Activated CD4-positive, alpha-beta T cell treated with anti-CD3 and anti-CD28 coated beads for 4 hours (primary cell): ENCODE measurements at regions not wholly inside any gene's neighbourhood (a gene's known extent, or its start where the extent isn't known, plus 50 kb on each side); places are given as distances from the start of the nearest gene placed in this dataset.

Source experiments
- DNase-seq, 2 donors: peaks; one replicate each; pipeline ENCODE4 v3.0.0-alpha.2; 2020

DNA sequence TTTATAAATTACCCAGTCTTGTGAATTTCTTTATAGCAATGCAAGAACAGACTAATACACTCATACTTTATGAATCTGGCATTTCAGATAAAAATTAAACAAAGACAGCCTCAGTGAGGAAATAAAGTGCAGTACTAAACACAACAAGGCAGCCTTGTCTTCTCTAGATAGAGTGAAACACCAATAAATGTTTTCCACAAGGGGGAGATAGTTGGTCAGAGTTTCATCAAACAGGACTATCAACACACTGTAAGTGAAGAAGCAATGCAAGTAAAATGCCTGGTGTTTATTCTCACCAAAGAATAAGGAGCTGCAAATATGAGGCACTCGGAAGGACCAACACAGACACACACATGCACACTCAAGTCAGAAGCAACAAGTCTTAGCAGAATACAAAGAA lies 62.8 kb downstream of the FAM9B start:
- DNase-seq, result no peak

DNA sequence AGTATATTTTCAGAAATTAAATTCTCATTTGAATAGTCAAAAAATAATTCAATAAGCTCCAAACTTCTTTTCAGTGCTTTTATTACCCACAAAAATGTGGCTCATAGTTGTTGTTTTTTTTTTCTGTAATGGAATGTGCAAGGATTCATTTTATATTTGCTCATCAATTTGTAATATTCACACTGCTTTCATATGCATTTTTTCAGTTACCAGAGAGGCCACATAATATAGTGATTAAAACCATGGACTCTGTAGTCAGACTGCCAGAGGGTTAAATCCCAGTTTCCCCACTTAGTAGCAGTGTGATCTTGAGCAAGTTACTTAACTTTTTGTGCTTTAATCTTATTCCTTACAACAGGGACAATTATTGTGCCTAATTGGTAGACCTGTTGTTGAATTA lies 64.5 kb downstream of the FAM9B start:
- DNase-seq, result no peak

DNA sequence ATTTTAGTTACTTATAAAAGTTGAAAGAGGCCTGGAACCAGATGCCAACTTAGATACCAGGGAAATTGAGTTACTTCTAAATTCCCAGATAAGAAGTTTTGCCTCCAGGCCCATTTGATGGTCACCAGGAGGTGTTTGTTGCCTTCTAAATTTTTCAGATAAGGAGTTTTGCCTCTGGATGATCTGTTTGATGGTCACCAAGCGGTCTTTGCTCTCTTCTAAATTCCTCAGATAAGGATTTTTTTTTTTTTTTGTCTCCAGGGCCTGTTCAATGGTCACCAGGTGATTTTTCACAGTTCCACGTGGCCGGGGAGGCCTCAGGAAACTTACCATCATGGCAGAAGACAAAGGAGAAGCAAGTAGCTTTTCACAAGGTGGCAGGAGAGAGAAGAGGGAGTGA lies 66.5 kb downstream of the FAM9B start:
- no peak for DNase-seq

DNA sequence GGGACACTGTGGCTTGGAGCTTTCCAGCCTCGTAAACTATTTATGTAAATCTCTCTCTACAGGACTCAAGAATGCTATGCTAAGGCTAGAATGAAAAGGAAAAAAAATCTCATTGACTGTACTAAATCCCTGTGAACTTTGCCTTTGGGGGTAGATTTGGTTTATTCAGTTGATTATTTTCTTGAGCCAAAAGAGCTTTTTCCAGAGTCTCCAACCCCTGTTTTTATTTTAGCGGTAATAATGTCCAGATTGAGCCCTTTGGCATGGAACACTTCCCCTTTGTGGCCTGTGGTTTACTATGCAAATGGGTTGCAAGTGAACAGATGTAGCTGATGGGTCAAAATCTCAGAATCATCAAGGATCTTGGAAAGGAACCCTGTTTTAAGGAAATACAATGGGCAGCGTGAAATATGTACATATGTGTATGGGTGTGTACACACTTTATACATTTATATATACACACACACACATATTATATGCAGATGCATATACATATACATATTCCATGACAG lies 72.9 kb downstream of the FAM9B start:
- no peak for DNase-seq

DNA sequence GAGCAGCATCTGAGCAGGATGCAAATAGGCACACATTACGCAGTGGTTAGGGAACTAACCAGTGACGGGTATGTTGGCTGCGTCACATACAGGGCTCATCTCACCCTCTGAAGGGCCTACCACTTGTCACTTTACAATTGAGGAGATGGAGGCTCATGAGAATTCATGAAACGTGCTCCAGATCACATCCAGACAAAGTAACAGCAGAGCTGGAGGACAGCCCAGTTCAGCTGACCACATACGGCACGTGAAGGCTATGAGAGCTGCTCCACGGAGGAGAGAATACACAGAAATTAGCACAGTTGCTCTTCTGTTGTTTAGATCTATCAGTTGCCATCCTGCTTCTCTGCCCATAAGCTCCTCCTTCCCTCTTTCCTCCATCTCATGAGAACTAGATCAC lies 78.4 kb downstream of the FAM9B start:
- no peak for DNase-seq

DNA sequence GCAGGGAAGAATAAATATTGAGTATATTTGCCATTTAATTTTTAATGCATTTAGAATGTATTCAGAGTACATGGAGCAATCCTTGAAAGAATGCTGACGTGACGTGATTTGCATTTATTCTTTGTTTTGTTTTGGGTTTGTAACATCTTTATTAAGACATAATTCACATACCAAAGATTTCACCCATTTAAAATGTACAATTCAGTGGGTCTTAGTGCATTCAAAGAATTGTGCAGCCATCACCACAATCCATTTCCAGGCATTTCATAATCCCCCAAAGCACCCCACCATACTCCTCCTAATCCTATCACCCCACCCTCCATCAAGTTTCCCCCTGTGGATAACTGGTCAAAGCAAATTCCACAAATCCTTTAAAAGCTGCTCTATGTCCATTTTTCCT lies 87.4 kb downstream of the FAM9B start:
- no peak for DNase-seq

DNA sequence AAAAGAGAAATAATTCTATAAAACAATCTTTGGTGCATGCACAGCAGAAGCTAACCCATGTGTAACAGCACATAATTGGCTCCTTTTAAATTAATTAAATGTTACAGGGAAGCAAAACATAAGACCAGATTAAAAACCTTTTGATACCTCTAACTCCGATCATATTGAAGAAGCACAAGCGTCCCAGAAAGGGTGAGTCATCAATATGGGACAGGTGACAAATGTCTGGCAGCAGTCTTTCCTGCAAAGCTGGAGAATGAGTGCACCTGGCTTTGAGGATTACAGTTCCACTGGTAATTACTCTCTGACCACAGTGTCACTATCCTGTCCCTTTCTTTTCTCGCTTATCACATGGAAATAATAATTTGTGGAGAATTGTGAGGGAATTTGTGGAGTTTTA lies 94.6 kb downstream of the FAM9B start:
- DNase-seq, result no peak

DNA sequence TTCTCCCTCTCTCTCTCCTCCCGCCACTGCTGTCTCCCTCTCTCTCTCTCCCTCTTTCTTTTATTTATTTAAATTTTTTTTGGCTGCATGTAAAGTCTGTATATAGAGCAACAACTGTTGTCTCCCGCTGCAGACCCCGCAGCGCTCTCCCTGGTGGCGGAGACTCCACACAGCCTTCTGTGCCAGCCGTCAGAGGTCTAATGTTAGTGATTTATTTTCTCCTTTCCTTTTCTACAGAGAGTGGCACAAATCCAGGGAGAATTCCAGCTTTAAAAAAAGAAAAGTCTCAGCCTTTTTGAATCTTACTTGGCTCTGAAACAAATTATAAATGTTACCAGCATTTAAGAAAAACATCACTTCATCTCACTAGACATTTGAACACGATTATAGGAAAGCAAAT lies 106.2 kb downstream of the FAM9B start:
- no peak for DNase-seq

DNA sequence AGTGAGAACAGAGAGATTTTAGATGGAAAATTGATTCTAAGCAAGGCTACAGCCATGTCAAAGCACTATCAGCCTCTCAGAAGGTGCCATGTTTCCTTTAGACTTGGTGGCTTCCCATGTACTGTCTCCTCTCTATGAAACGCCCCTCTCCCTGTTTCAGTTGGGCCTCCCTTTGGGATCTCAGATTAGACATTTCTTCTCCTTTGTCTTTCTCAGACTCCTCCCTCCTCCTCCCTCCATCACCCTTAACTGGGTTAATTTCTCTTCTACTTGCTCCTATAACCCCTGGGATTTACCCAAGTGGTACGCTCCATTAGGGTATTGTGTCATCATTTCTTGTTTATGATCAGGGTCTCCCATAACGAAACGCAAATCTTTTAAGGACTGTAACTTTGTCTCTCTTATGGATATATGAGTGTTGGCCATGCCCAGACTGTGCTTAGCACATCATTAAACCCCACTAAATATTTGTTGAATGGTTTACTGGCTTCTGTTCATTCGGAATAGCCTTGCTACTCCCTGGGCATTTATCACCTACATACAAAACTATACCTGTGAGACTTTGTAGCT lies 106.8 kb downstream of the FAM9B start:
- DNase-seq, result no peak

DNA sequence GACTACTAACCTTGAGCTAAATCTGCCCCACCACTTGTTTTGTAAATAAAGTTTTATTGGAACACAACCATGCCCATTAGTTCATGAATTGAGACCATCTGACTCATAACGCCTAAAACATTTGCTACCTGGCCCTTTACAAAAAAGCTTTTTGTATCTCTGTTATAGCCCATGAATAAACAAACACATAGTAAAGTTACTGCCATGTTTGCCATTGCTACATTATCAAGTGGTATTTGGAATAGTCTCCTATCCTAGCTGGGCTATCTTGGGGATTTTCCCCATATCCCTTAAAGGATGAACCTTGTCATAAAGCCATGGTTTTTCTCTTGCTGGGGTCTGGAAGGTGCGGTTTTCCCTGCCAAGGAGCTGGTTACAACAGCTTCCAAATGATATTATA lies 112.3 kb downstream of the FAM9B start:
- no peak for DNase-seq

DNA sequence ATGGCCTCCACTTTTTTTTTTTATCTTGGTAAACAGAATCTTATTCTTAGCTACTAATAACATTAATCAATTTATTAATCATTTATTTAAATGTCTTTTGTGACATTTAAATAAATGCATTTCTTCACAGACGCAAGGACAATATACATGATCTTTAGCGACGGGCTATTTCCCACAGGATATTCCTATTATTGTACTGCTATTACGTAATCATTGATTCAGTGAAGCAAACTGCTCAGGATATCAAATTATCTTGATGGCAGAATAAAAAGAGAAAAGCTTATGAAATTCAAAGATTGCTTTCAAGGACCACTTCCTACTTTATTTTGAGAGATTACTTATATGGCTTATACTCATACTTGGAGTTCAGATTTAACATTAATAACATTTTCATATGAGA lies 114.1 kb downstream of the FAM9B start:
- DNase-seq, result no peak

DNA sequence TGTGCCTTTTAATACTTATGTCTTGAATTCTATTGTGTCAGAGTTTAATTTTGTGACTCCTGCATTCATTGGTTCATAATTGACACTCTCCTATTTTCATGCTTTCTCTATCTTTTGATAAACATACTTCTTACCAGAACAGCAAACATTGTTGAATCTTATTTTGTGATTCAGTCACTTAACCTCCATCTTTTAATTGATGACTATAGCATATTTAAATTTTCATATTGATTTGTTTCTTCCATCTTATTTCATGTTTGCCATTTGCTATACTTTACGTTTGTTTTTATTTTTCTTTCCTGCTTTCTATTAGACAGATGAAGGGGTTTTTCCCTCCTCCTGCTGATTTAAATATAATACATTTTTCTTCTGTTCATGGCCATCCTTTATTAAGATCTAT lies 115.5 kb upstream of the FAM9A start:
- DNase-seq, result no peak

DNA sequence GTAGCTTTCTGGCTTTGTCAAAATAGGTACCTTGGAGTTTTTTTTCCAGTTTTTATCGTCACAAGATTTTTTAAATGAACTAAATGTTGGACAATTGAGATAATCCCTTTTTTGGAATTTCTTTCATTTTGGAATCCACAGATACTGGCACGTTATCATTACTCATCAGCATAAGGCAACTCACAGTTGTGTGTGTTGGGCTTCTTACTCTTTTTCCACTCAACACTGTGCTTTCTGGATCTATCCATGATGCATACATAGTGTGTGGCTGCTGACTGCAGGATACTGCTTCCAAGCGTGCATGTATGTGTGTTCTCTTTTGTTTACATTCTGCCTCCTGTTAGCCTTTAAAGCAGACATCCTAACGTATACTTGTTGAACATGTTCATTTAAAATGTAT lies 113.5 kb upstream of the FAM9A start:
- DNase-seq, result no peak

DNA sequence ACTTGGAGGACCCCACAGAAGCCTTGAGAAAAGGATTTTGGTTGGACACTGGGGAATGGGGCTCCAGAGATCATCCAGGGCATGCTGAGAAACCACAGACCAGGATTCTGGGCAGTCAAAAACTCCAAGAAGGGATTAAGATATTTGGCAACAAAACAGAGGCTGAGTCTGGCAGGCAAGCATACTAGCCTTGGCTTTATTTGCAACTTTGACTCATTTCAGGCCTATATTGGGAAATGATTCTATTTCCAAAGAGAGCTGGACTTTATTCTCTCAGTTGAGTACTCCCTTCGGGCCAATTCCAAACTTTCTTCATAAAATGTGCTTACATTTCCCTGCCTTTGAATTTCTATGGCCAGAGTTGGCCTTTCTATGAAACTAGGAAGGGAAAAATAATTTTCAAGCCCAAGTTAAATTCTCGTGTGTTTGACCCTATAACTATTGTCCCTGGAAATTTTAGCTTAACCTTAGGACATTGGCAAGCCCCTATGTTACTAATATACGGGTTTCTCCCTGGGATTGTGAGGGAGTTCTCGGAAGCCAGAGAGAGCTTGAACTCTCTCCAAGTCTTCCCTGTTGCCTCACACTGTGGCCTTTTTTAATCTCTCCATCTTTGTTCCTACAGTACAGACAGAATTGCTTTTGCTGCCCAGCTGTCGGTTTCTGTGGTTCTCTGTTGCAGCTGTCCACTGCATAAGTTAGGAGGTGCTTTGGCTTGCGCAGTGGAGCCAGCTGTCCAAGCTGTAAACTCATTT lies 112.6 kb upstream of the FAM9A start:
- no peak for DNase-seq

DNA sequence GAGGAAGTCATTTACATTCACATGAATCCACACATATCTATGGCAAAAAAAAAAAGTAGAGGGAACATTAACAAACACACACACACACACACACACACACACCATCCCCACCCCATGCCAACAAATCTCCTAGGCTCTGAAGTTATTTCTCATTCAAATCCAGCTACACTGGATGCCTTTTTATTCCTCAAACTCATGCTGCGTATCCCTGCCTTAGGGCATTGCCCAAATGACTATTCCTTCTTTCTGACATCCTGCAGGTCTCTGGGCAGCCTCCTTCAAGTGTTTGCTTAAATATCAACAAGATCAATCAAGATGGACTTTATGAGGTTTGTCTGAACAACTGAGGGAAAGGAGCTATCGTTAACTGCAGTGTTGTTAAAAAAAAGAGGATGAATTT lies 106.5 kb upstream of the FAM9A start:
- no peak for DNase-seq

DNA sequence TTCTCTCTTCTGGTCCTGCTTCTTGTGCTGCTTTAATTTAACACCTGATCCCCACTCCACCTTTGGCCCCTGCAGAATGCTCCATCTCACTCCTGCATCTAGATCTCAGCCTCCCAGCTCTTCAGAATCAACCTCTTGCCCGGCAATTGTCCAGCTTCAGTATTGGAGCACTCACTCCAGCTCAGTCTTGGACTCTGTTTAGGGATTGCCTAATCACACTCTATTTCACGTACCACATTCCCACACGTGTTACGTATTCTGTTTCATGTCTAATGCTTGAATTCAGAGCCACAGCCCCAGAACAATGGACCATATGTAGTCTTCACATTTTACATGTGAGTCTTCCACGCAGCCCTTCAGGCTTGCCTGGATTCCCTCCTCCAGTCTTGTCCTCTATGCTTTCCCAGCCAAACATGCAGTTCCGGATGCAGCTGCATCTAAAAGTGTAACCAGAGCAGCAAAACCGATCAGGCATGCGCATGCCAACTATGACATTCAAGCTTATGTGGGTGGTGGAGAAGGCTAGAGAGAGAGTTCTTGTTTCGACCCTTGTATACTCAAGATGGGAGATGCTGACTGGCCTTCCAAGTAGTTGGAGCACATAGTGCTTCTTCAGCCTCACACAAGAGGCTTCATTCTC lies 105.2 kb upstream of the FAM9A start:
- DNase-seq, result no peak

DNA sequence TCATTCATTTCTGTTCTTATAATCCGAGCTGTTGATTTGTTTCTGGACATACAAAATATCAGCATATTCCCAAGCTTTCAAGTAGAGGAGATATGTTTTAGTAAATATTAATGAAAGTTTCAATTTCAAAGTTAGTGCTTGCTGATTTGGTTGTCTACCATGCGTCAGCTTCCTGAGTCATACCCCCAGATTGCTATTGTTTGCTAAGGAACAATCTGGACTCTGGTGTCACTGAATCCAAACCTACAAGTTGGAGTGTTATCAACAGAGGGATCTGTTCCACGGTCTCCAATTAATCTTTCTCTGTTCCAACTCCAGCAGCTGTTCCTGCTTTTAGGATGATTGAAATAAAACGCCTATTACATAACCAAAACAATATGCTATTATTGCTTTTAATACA lies 96.1 kb upstream of the FAM9A start:
- no peak for DNase-seq

DNA sequence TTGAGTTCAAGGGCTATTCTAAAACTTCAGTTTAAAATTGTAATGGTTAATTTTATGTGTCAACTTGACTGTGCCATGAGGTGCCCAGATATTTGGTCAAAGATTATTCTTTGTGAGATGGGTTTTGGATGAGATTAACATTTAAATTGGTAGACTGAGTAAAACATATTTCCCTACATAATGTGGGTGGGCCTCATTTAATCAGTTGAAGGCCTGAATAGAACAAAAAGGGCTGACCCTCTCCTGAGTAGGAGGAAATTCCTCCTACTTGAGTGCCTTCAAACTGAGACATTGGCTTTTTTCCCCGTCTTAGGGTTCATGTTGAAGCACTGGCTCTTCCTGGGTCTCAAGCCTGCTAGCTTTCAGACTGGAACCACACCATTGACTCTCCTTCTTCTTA lies 89.6 kb upstream of the FAM9A start:
- no peak for DNase-seq

DNA sequence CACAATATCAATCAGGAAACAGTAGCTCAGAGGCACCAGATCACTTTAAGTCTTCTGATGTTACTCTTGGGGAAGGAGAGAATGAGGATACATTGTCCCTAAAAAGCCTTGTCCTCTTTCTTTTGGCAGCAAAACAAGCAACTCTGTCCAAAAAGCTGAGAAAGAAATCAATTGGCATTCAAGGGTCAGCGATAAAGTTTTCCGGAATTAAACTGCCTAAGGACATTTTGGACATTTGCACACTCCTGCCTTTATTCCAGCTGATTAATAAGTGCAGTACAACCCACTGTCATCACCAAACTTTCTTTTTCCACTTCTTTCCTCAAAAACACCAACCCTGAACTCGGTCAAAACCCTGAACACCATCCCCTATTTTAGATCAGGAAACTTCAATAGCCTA lies 85.8 kb upstream of the FAM9A start:
- DNase-seq, result no peak

DNA sequence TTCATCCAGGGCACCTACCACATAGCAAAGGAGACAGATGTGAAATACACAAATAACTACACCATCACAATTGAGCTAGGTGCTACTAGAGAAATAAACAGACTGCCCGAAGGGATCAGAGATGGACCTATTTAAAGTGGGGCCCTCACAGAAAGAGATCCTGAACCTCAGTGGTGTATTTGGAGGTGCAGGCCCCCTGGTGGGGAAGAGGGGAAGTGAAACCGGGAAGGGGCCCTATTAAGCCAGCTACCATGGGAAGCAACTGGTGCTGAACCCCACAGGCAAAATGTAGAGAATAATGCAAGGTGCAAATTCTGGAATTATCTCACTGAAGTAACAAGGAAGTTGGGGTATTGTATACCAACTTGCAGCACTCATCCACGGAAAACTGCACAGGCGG lies 78.6 kb upstream of the FAM9A start:
- DNase-seq, result peak; percentile 3 to 12

DNA sequence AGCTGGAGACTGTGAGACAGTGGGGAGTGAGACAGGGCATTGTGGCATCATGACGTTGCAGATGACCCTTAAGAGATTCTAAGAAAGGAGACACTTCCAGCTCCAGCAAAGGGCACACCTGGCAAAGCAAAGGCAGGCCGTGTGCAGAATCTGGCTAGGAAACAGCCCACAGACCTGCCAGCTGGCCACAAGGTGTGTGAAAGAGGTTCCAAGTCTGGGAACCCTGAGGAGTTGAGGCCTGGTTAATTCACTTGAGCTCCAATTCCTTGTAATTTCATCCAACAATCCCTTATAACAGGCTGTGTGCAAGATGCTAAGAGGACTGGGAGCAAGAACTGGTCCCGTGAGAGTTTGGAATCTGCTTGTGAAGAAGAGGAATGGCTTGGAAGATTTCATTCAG lies 72.8 kb upstream of the FAM9A start:
- DNase-seq, result no peak

DNA sequence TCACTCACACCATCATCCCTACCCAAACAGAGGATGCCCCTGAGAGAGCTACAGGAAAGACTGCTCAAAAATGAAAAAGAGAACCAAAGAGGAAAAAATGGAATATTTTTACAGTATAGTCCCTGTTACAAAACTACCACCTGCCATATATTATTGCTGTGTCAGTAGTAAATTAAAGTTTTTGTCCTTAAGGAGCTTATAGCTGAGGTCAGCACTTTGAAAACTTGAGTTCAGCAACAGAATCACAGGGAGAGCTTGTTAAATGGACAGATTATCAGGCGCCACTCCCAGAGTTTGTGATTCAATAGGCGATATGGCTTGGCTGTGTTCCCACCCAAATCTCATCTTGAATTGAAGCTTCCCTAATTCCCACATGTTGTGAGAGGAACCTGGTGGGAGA lies 71.9 kb upstream of the FAM9A start:
- DNase-seq, result no peak

DNA sequence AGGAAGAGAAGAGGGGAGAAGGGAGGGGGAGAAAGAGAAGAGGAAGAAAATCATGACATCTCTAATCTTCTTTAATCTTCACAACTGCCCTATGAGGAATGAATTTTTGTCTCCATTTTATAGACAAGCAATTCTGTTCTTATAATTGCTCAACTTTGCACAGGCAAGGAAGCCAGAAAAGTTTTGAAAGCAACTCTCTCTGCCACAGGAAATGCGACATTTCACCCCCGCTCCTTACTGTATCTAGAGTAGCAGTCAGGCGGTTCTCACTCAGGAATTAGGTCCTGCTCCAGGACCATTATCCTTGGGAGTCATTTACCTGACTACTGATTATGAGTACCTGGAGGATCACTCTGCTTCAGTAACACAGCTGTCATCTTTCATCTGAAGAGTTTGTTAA lies 69.2 kb upstream of the FAM9A start:
- DNase-seq, result no peak

DNA sequence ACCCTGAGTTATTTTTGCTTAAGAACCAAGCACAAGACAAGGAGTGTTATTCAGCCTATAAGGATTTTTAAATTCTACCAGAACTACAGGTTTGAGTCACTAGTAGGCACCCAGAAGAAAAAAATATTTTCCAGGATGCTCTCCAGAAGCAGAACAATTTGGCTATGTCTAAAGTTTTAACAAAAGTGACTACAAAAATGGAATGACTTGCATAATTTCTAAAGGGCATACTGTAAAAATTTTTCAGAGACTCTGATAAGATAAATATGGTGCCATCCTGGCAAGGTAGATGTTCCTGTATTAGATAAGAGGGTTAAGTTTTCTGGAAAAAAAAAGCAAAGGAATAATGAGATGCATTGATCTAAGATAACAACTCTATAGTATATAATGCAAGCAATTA lies 68.6 kb upstream of the FAM9A start:
- no peak for DNase-seq

DNA sequence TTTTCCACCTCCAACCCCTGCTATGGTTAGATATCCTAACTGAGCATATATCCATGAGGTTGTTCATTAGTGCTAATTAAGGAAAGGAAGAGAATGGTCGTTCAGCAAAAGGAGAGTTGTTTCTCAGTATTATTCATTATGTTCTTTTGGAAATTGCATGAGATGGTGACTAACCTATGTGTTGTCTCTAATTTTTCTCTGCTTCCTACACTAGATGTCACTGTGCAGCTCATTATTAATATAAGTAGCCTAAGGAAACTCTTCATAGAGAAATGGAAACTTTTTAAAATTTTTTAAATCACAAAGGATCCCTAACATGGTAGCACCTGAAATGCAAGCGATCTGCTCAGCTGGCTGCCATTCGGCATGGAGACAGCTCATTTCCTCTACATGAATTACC lies 67.7 kb upstream of the FAM9A start:
- DNase-seq, result no peak
